ENCODE measurements at regions not wholly inside any gene's neighbourhood (a gene's known extent, or its start where the extent isn't known, plus 50 kb on each side); places are given as distances from the start of the nearest gene placed in this dataset.

DNA sequence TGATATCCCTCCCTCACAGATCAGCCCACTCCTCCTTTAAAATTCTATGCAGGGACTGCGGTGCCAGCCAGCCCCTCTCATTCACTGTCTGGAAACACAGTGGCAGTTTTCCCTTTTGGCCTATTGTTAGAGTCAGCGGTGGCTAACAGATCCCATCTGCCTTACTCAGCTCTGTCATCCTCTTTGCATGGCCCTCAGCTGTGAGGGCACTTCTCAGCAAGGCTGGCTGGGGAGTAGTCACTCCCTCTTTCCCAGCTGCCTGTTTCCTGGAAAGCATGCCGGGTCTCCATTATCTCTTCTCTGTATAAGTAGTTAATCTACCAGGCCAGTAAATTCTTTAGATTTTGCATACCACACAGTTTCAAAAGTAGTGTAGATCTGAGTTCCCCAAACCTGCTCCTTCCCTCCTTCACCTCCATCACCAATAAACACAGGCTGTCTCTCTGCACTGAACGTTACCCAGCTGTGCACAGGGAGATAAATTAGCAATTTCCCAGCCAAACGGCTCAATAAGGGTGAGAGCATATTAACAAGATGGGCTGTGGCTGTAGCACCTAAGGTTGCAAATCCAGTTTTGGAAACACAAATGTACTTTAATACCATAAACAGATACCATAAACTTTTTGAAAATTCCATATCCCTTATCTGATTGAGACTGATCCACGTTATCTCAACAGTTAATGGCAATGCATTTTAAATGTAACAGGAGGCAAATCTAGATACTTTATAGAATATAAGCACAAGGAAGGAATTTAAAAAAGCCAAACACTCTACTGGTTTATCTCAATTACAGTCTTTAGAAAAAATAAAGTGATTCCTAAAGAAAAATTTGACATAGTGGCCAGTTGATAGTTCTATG, 229.3 kb downstream of the ANKRD50 start:
- no peaks in the 10 kb centered on the region for H3K27me3 ChIP-seq (ENCODE audit: insufficient read depth, low read length)
- H3K36me3 ChIP-seq (ENCODE audit: insufficient read depth, low read length), result no peaks in the 10 kb centered on the region
- H3K4me1 ChIP-seq (ENCODE audit: insufficient read depth, low read length), result peaks cover 17% of the 10 kb centered on the region
- peak overlapping the region; percentile 65 for H2AFZ ChIP-seq (ENCODE audit: low read depth, low read length)
- H3K9me3 ChIP-seq (ENCODE audit: low read length), result no peaks in the 10 kb centered on the region
- H3K4me3 ChIP-seq (ENCODE audit: low read length), result peak overlapping the region; percentile 36

DNA sequence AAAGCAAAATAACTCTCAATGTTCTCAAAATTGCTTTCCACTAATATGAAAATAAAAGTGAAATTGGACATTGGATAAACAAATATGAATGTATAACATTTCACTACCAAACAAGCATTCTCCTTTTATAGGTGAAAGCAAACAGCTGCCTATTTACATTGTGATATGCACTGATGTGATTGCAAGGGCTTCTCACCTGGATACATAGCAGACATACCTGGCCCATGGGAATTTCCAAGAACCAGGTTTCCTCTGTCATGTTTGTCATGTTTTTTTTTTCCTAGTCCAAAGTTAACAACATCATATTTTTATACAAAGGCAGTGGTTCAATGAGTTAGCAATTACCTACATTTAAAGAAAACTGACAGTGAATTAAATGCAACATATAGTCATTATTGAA, 228.5 kb downstream of the ANKRD50 start:
- Histone ChIP-seq H3K27me3 (ENCODE audit: insufficient read depth, low read length) (no peaks in the 10 kb centered on the region), H3K9me3 (ENCODE audit: low read length) (no peaks in the 10 kb centered on the region), H3K4me1 (ENCODE audit: insufficient read depth, low read length) (peaks cover 17% of the 10 kb centered on the region), H3K36me3 (ENCODE audit: insufficient read depth, low read length) (no peaks in the 10 kb centered on the region), H2AFZ (ENCODE audit: low read depth, low read length) (no peak overlapping the region), H3K4me3 (ENCODE audit: low read length) (no peak overlapping the region)

DNA sequence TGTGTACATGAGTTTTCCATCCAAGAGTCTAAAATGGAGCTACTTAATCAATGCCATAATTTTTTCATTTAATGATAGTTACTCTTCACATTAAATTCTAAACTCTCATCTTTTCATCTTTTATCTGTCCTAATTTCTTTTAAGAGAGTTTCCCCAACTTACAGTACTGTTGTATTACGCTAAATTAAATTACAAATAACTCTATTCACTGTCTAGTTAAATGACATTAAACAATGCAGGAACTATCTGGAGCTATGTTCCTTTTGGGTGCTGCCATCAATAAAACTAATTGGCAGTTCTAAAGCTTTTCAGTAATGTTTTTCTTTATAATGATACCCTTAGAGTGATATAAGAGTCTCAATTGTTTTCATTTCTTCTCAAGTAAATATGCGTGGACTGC, 227.6 kb downstream of the ANKRD50 start:
- no peaks in the 10 kb centered on the region for H3K36me3 ChIP-seq (ENCODE audit: insufficient read depth, low read length)
- H3K9me3 ChIP-seq (ENCODE audit: low read length), result no peaks in the 10 kb centered on the region
- no peak overlapping the region for H2AFZ ChIP-seq (ENCODE audit: low read depth, low read length)
- H3K4me3 ChIP-seq (ENCODE audit: low read length), result no peak overlapping the region
- no peaks in the 10 kb centered on the region for H3K27me3 ChIP-seq (ENCODE audit: insufficient read depth, low read length)
- peaks cover 17% of the 10 kb centered on the region for H3K4me1 ChIP-seq (ENCODE audit: insufficient read depth, low read length)

DNA sequence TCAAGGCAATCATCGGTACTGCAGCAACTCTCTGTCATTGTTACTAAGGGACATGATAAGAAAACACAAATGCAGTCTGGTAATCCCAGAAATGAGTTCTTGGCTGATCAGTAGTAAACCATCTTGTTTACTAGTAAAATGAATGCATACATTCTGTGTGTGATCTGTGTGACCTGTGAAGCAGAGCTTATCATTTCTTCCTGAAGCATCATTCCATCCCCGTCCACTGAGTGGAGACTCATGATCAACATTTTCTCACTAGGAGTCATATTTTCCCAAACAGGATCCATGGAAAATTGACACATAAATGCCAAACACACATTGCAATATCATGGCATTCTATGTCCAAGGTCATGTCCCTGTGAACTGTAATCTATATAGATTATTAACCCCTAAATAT, 226.1 kb downstream of the ANKRD50 start:
- Histone ChIP-seq H3K27me3 (ENCODE audit: insufficient read depth, low read length) (no peaks in the 10 kb centered on the region), H3K36me3 (ENCODE audit: insufficient read depth, low read length) (no peaks in the 10 kb centered on the region), H3K4me3 (ENCODE audit: low read length) (no peak overlapping the region), H2AFZ (ENCODE audit: low read depth, low read length) (no peak overlapping the region), H3K4me1 (ENCODE audit: insufficient read depth, low read length) (peaks cover 17% of the 10 kb centered on the region), H3K9me3 (ENCODE audit: low read length) (no peaks in the 10 kb centered on the region)

DNA sequence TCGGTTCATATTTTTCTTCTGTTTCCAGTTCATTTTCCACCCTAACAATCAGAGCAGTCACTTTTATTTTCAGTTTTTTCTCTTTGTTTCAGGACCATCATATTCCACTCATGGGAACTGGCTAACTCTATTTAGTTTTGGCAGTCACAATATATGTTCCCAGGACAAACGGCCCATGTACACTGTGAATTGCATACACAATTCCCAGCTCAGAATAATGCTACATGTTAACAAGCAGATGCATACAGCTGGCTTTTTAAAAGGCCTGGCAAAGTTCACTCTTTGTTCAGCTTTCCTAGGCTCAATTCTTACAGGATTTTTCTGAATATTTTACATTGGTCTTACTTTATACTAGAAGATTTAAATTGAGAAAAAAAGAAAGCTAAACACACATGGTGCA, 224.9 kb downstream of the ANKRD50 start:
- H3K4me1 ChIP-seq (ENCODE audit: insufficient read depth, low read length), result peaks cover 16% of the 10 kb centered on the region
- no peak overlapping the region for H2AFZ ChIP-seq (ENCODE audit: low read depth, low read length)
- H3K4me3 ChIP-seq (ENCODE audit: low read length), result no peak overlapping the region
- no peaks in the 10 kb centered on the region for H3K36me3 ChIP-seq (ENCODE audit: insufficient read depth, low read length)
- H3K27me3 ChIP-seq (ENCODE audit: insufficient read depth, low read length), result no peaks in the 10 kb centered on the region
- no peaks in the 10 kb centered on the region for H3K9me3 ChIP-seq (ENCODE audit: low read length)

DNA sequence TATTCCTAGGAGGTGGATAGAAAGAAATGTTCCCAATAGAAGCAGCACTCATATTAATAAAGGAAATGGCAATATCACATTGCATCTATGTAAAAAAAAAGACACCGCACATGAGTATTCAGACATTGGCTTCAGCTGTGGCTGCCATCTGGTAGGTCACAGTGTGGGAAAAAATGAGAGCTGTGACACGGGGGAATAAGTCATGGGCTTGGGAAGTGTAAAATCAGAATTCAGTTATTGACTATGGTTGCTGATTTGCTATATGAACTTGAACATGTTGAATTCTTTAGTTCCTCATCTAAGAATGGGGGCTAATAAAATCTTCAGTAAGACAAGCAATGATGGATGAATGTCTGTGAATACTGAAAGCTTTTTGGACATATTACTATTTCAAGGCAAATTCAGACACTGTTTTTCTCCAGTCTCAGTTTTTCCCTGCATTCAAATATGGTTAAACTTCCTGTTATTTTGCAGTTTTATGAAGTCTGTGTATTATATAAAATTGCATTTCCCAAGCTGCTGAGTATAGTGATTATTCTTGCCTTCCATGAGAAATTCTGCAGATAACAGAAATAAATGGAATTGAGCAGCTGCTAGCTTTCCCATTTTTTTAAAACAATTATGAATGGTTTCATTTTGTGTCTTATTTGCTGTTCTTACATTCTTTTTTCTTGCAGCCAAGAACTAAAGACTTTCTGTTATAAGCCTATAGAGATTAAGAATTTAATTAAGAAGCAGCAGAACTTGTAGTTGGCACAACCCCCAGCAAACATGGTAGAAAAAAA, 221.0 kb downstream of the ANKRD50 start:
- Histone ChIP-seq H3K36me3 (ENCODE audit: insufficient read depth, low read length) (no peaks in the 10 kb centered on the region), H2AFZ (ENCODE audit: low read depth, low read length) (no peak overlapping the region), H3K4me1 (ENCODE audit: insufficient read depth, low read length) (peaks cover 6% of the 10 kb centered on the region), H3K4me3 (ENCODE audit: low read length) (no peak overlapping the region), H3K27me3 (ENCODE audit: insufficient read depth, low read length) (no peaks in the 10 kb centered on the region), H3K9me3 (ENCODE audit: low read length) (no peaks in the 10 kb centered on the region)

DNA sequence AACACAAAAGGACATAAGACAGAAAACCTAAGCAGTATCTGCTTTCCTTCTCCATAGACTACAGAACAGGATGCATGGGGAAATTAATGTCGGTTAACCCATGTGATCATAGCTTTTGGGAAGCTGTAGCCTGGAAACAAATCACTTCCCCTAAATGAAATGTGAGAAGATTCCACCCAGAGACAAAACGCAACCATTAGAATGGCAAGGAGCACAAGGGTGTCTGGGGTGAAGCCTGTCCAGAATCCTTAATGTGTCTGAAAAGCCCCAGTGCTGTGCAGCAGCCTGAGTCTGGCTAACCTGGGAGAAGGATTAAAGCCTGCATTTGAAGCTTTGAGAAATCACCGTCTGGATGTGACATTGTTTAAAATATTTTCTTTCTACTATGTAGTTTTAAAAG, 213.3 kb downstream of the ANKRD50 start:
- Histone ChIP-seq H3K4me1 (ENCODE audit: insufficient read depth, low read length) (peaks cover 24% of the 10 kb centered on the region), H3K27me3 (ENCODE audit: insufficient read depth, low read length) (no peaks in the 10 kb centered on the region), H3K36me3 (ENCODE audit: insufficient read depth, low read length) (no peaks in the 10 kb centered on the region), H3K9me3 (ENCODE audit: low read length) (no peaks in the 10 kb centered on the region), H3K4me3 (ENCODE audit: low read length) (peak overlapping the region; percentile 5), H2AFZ (ENCODE audit: low read depth, low read length) (peak overlapping the region; percentile 84)

DNA sequence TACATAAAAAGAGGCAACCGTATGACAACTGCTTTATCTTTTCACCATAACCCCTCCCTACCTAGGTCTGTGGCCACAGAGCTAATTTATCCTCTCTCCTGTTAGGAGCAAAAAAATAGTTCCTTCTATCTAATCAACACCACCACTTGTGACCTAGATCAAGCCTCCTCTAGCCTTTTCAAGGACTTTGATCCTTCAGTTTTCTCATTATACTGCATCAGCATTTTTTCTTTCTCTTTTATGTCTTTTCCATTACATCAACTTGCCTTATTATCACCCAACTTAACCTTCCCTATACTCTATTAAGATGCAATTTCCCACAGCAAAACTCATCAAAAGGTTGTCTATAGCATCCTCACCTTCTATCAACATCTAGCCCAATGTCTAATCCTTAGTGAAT, 211.0 kb downstream of the ANKRD50 start:
- H3K4me3 ChIP-seq (ENCODE audit: low read length), result no peak overlapping the region

DNA sequence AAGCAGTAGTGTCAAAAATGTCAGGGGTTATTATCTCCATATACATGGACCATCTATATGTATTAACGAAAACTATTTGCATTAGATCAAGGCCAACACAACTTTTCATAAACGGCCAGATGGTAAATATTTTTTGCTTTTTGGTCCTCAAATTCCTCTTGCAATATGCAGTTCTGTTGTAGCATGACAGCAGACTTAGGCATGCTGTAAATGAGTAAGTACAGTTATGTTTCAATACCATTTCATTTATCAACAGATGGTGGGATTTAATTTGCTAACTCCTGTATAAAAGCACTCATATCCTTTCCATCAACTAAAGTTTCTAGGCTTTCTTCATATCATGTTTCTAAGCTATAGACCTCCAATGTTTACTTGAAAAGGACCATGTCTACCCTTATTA, 208.1 kb downstream of the ANKRD50 start:
- Histone ChIP-seq H3K36me3 (ENCODE audit: insufficient read depth, low read length) (no peaks in the 10 kb centered on the region), H2AFZ (ENCODE audit: low read depth, low read length) (no peak overlapping the region), H3K4me1 (ENCODE audit: insufficient read depth, low read length) (peaks cover 10% of the 10 kb centered on the region), H3K4me3 (ENCODE audit: low read length) (no peak overlapping the region), H3K27me3 (ENCODE audit: insufficient read depth, low read length) (no peaks in the 10 kb centered on the region), H3K9me3 (ENCODE audit: low read length) (no peaks in the 10 kb centered on the region)

More for the DNA sequence above, 211.0 kb downstream of the ANKRD50 start:
- Histone ChIP-seq H3K36me3 (ENCODE audit: insufficient read depth, low read length) (no peaks in the 10 kb centered on the region), H3K27me3 (ENCODE audit: insufficient read depth, low read length) (no peaks in the 10 kb centered on the region), H3K4me1 (ENCODE audit: insufficient read depth, low read length) (peaks cover 24% of the 10 kb centered on the region), H3K9me3 (ENCODE audit: low read length) (no peaks in the 10 kb centered on the region), H2AFZ (ENCODE audit: low read depth, low read length) (no peak overlapping the region)

DNA sequence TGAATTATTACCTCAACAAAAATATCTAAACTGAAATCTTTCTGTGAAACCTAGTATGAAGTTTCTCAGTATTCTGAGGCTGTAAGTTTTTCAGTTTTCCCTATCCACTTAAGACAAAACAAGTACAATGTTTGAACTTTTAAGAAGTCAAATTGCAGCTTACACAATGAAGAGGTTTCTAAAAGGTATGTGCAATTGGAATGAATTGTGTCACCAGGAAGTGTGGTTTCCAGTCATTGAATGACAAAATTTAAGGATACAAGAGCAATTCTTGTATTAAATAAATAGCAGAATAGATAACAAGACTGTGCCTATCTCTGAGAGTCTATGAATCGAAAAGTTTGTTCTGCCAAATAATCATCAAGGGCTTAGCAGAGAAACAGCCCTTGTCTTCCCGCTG, 207.3 kb downstream of the ANKRD50 start:
- Histone ChIP-seq H3K4me1 (ENCODE audit: insufficient read depth, low read length) (peaks cover 2% of the 10 kb centered on the region), H3K9me3 (ENCODE audit: low read length) (no peaks in the 10 kb centered on the region), H2AFZ (ENCODE audit: low read depth, low read length) (no peak overlapping the region), H3K36me3 (ENCODE audit: insufficient read depth, low read length) (no peaks in the 10 kb centered on the region), H3K27me3 (ENCODE audit: insufficient read depth, low read length) (no peaks in the 10 kb centered on the region), H3K4me3 (ENCODE audit: low read length) (no peak overlapping the region)

DNA sequence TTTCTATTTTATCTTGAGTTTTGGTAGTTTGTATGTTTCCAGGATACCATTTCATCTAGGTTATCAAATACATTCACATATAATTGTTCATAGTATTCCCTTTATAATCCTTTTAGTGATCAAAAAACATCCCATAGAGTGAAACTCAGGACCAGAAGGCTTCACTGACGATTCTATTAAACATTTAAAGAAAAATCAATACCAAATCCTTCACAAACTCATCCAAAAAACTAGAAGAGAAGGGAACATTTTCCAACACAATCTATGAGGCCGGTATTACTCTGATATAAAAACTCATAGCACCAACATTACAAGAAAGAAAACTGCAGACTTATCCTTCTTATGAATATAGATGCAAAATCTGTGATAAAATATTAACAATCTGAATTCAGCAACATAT, 203.4 kb downstream of the ANKRD50 start:
- Histone ChIP-seq H3K9me3 (ENCODE audit: low read length) (no peaks in the 10 kb centered on the region), H3K4me1 (ENCODE audit: insufficient read depth, low read length) (no peaks in the 10 kb centered on the region), H2AFZ (ENCODE audit: low read depth, low read length) (no peak overlapping the region), H3K27me3 (ENCODE audit: insufficient read depth, low read length) (no peaks in the 10 kb centered on the region), H3K4me3 (ENCODE audit: low read length) (no peak overlapping the region), H3K36me3 (ENCODE audit: insufficient read depth, low read length) (no peaks in the 10 kb centered on the region)

DNA sequence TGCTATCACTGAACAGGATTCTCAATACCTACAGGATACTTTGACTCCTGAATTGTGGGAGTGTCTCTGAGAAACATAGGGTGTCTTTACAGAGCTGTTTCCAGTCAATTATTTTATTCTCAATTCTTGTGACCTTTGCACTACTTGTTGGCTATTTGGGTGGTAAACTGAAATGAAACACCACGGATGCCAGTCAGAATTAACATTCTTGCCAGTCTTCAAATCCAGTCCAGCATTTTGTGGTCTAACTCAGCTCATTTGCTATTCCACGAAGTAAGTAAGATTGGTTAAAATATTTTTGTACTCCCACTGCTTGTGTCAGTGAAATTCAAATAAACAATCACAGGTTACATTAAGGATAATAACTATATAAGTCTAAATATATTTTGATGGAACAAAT, 197.9 kb downstream of the ANKRD50 start:
- no peaks in the 10 kb centered on the region for H3K9me3 ChIP-seq (ENCODE audit: low read length)
- no peak overlapping the region for H2AFZ ChIP-seq (ENCODE audit: low read depth, low read length)
- H3K27me3 ChIP-seq (ENCODE audit: insufficient read depth, low read length), result no peaks in the 10 kb centered on the region
- no peaks in the 10 kb centered on the region for H3K4me1 ChIP-seq (ENCODE audit: insufficient read depth, low read length)
- H3K4me3 ChIP-seq (ENCODE audit: low read length), result no peak overlapping the region
- no peaks in the 10 kb centered on the region for H3K36me3 ChIP-seq (ENCODE audit: insufficient read depth, low read length)

DNA sequence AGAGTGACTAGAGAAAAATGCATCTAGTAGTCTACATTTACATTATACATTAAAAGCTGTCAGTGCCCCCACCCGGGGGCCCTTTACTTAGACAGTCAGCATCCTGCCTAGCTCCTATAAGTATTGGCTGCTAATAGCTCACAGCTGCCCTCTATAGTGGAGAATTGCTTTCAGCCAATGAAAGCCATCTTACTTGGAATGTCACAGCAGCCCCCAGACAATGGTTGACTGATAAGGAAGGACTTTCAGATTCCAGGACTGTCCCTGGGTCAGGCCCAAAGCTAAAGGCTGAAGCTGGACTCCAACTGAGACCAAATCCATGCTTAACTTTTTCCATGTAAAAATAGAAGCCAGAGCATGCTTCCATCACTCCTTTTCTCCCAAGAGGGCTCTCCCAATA, 196.9 kb downstream of the ANKRD50 start:
- H3K27me3 ChIP-seq (ENCODE audit: insufficient read depth, low read length), result no peaks in the 10 kb centered on the region
- no peaks in the 10 kb centered on the region for H3K9me3 ChIP-seq (ENCODE audit: low read length)
- H3K36me3 ChIP-seq (ENCODE audit: insufficient read depth, low read length), result no peaks in the 10 kb centered on the region
- peak overlapping the region; percentile 10 for H2AFZ ChIP-seq (ENCODE audit: low read depth, low read length)
- no peak overlapping the region for H3K4me3 ChIP-seq (ENCODE audit: low read length)
- H3K4me1 ChIP-seq (ENCODE audit: insufficient read depth, low read length), result no peaks in the 10 kb centered on the region

Data from neuron (in vitro differentiated cells).